Activated CD8-positive, alpha-beta memory T cell treated with anti-CD3 and anti-CD28 coated beads for 36 hours (primary cell): ENCODE measurements at regions not wholly inside any gene's neighbourhood (a gene's known extent, or its start where the extent isn't known, plus 50 kb on each side); places are given as distances from the start of the nearest gene placed in this dataset.
"Not testable (repeated sequence)": the region's sequence is repeated elsewhere in the genome, so short reads cannot be mapped to it uniquely, and the experiment has no call there.

Source experiments
- CTCF ChIA-PET: fragments of 350-600 bp; sonication (Branson Sonifier 250); formaldehyde crosslinking; loops from one replicate; lab custom pipeline; 2021; ENCODE audit warnings: antibody characterized with exemption; lab: Charles Lee
- POLR2A ChIA-PET: fragments of 350-600 bp; sonication (Branson Sonifier 250); formaldehyde crosslinking; loops from one replicate; lab custom pipeline; 2021; ENCODE audit warnings: antibody characterized with exemption; lab: Charles Lee

DNA sequence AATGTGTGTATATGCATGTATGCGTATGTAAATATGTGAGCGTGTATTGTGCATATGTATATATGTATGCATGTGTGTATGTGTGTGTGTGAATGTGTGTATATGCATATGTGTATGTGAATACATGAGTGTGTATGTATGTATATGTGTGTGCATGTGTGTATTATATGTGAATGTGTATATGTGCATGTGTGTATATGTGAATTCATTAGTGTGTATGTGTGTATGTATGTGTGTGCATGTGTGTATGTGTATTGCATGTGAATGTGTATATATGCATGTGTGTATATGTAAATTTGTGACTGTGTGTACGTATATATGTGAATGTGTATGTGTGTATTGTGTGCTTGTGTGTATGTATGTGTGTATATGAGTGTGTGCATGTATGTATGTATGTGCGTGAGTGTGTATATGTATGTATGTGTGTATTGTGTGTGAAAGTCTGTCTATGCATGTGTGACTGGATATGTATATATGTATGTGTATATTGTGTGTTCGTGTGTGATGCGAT, 455.9 kb downstream of the TYW1 start:
- POLR2A ChIA-PET = no interaction called here
- CTCF ChIA-PET = no interaction called here

- POLR2A ChIA-PET = no interaction called here
- CTCF ChIA-PET = no interaction called here
Observed at GRCh38 chr7:67453580-67454380, 457.1 kb downstream of the TYW1 start.

- POLR2A ChIA-PET = no interaction called here
Observed at GRCh38 chr7:67455508-67455907, 458.9 kb downstream of the TYW1 start.

DNA sequence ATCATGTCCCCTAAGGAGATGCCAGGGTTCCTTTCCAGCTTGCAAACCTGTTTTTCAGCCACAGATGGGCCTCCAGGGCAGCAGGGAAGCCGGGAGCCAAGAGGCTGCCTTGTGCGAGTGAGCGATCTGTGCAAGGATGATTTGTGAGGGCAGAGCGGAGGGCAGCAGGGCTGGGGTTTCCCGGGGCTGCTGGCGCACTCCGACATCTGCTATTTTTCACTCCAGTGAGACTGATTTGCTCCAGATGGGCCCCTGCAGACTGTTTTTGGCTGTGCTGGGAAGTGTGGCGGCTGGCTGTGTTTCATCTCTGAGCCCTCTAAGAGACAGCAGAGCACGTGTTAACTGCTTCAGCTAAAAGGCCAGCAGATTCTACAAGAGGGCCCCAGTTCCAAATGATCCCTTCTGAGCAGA, 466.2 kb downstream of the TYW1 start:
- CTCF ChIA-PET = no interaction called here
- POLR2A ChIA-PET = no interaction called here

More at GRCh38 chr7:67455508-67455907, 458.9 kb downstream of the TYW1 start:
- CTCF ChIA-PET = no interaction called here

- ChIA-PET CTCF (no interaction called here), POLR2A (no interaction called here)
Observed at GRCh38 chr7:67463316-67463715, 466.7 kb downstream of the TYW1 start.

DNA sequence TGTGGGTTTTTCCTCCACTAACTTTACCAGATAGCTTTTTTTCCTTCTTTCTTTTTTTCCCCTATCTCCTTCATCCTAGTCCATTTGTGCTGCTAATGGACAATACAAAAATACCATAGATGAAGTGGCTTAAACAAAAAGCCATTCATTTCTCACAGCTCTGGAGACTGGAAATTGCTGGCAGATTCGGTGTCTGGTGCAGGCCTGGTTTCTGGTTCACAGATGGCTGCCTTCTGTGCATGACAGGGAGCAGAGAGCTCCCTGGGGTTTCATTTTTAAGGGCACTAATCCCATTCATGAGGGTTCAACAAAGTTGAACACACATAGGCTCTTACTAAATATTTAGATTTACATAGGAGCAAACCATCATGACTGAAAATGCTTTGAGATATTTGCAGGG, 467.4 kb downstream of the TYW1 start:
- ChIA-PET CTCF (no interaction called here), POLR2A (no interaction called here)

DNA sequence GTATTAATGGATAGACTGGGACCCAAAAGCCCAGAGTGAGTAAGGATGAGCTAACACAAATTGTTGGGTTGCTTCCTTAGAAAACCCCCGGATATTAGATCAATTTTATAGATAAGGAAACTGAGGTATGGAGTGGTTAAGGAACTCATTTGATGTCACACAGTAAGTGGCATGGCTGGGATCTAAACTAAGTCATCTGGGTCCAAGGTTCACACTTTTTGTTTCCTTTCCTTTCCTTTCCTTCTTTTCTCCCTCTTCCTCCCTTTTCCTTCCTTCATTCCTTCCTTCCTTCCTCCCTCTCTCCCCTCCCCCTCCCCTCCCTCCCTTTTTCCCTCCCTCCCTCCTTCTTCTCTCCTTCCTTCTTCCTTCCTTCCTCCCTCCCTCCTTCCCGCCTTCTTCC, 469.5 kb downstream of the TYW1 start:
- ChIA-PET CTCF (no interaction called here), POLR2A (no interaction called here)

DNA sequence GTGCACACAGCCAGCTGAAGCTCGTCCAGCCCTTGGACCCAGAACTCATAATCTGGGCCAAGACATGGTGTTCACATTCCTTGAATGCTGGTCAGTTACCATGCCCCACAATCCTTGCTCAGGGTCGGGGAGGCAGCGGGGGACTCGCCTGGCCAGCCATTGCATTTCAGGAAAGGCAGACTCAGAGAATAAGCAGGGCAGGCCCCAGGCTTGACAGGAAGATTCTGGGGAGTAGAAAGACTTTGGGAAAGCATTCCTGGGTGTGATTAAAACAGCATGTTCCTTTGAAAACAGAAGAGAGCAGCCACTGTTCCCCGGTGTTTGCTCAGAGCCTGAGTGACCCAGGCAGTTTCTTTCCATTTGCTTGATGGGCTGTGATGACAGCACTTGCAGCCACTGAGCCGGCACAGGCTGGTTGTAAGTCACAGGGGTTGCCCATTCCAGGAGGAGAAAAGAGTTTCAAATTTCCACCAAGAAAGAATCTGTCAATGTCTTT, 473.7 kb downstream of the TYW1 start:
- CTCF ChIA-PET = no interaction called here

DNA sequence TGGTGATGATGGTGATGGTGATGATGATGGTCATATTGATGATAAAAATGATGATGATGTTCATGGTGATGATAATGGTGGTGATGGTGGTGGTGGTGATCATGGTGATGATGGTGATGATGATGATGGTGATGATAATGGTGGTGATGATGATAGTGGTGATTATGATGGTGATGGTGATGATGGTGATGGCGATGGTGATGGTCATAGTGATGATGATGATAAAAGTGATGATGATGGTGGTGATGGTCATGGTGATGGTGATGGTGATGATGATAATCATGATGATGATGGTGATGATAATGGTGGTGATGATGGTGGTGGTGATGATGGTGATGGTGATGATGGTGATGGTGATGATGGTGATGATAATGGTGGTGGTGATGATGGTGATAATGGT, 478.7 kb downstream of the TYW1 start:
- POLR2A ChIA-PET = no interaction called here
- CTCF ChIA-PET = no interaction called here

More for the DNA sequence above, 473.7 kb downstream of the TYW1 start:
- POLR2A ChIA-PET = no interaction called here

DNA sequence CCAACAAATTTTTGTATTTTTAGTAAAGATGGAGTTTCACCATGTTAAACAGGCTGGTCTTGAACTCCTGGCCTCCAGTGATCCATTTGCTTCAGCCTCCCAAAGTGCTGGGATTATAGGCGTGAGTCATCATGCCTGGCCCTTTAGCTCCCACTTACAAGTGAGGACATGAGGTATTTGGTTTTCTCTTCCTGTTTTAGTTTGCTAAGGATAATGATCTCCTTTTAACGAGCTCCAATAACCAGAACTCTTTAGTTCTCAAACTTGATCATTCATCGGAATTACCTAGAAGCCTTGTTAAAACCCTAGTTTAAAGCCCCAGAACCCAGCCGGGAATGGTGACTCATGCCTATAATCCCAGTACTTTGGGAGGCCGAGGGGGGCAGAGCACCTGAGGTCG, 481.4 kb downstream of the TYW1 start:
- POLR2A ChIA-PET = no interaction called here
- CTCF ChIA-PET = no interaction called here

- ChIA-PET POLR2A (interaction anchor here (0.5 to 0.6 kb wide), 4 partner anchors 25 to 374 kb away, joined by 3 to 8 read pairs (median 4); no protein-coding TSS in a partner anchor), CTCF (interaction anchor here (0.6 to 1.0 kb wide), 4 partner anchors 9 to 478 kb away, joined by 3 to 4 read pairs (median 4); no protein-coding TSS in a partner anchor)
Observed at GRCh38 chr7:67484244-67484751, 487.7 kb downstream of the TYW1 start.

DNA sequence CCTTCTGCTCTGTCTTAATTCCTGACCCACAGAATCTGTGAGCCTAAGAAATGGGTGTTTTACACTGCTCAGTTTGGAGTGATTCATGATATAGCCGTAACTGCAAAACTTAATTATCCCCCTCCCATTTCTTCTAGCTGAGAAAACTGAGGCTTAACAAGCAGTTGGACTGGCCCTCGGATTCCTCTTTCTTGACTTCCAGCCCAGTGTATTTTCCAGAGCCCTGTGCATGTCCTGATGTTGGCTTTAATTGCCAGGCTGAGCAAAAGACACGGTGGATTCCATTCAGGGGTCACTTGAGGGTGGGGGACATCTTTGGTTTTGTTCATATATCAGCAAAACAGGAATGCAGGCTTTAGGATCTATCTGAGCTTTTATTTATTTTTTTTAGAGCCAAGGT, 489.8 kb downstream of the TYW1 start:
- ChIA-PET POLR2A (no interaction called here), CTCF (no interaction called here)

- ChIA-PET POLR2A (no interaction called here), CTCF (no interaction called here)
Observed at GRCh38 chr7:67487316-67487715, 490.7 kb downstream of the TYW1 start.

- POLR2A ChIA-PET = no interaction called here
- CTCF ChIA-PET = no interaction called here
Observed at GRCh38 chr7:67489881-67490280, 493.2 kb downstream of the TYW1 start.

- CTCF ChIA-PET = interaction anchor here (0.8 kb wide), 1 partner anchor 9 kb away, joined by 3 read pairs; no protein-coding TSS in a partner anchor
- POLR2A ChIA-PET = no interaction called here
Observed at GRCh38 chr7:67493366-67493765, 496.7 kb downstream of the TYW1 start.

DNA sequence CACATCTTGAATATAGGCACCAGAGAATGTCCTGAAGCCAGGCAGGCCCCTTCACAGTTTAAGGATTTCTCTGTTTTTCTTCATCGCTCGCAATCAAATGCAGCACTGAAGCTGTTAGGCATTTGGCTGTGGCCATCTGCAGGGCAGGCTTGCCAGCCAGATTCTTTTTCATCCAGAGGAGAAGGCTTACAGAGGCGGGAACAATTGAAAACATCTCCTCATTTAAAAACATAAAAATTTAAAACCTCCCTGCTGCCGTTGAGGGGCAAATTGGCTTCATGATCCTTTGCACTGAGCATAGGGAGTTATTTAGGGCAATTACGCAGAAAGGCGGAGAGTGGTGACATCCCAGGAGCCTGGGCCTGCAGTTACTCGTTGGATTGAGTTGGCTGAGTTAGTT, 500.0 kb downstream of the TYW1 start:
- CTCF ChIA-PET = no interaction called here

GRCh38 chr7:67497914-67498313, 501.3 kb downstream of the TYW1 start:
- POLR2A ChIA-PET, CTCF ChIA-PET: not testable (repeated sequence)

More for the DNA sequence above, 500.0 kb downstream of the TYW1 start:
- POLR2A ChIA-PET = no interaction called here

- ChIA-PET CTCF (no interaction called here), POLR2A (no interaction called here)
Observed at GRCh38 chr7:67502929-67503328, 506.3 kb downstream of the TYW1 start.

- CTCF ChIA-PET = no interaction called here
- POLR2A ChIA-PET = no interaction called here
Observed at GRCh38 chr7:67505449-67505848, 508.8 kb downstream of the TYW1 start.

DNA sequence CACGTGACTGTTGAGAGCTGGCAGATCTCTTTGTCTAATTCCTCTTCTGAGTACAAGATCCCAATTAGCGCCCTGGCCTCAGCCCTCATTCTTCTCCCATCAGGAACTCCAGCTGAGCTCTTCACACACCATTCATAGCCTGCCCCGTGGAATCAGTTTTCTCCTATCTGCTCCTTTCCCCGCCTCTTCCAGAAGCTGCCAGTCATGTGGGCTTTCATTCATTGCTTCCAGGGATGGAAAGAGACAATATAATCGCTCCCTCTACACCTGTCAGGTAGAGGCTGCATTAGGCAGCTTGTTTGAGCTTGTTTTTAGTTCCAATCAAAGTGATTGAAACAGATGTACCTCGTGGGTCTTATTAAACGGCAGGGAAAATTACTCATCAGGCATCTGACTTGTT, 515.8 kb downstream of the TYW1 start:
- CTCF ChIA-PET = no interaction called here
- POLR2A ChIA-PET = no interaction called here

DNA sequence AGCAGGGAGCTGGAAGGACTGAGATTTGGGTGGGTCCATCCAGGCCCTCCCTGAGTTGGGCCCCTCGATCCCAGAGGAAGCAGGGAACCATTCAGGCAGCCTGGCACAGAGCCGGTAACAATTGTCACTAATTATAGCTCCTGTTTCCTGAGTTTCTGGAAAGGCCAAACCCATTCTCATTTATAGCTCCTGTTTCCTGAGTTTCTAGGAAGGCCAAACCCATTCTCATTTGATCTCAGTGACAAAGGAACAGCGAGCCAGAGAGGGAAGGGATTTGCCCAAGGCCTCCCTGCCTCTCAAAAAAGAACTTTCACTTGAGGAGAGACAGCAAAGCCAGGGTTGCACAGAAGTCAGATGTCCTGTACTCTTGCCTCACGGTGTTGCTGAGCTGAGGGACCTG, 521.9 kb downstream of the TYW1 start:
- ChIA-PET POLR2A (no interaction called here), CTCF (no interaction called here)
